Panc1 (cell line): ENCODE measurements at regions not wholly inside any gene's neighbourhood (a gene's known extent, or its start where the extent isn't known, plus 50 kb on each side); places are given as distances from the start of the nearest gene placed in this dataset.
"Not testable (repeated sequence)": the region's sequence is repeated elsewhere in the genome, so short reads cannot be mapped to it uniquely, and the experiment has no call there.

Experiments
- ATAC-seq: fragments of 200-7000 bp; cut with Tn5 transposase; 2 replicates; pipeline ENCODE4 v1.9.1; 2020; ENCODE audit warnings: mild to moderate bottlenecking, moderate library complexity
- BruUV-seq: library from RNA; stranded (reverse); fragments of 400-500 nt; replicated peaks from 2 replicates; lab custom pipeline; 2021; lab: Mats Ljungman, UMichigan
- CTCF ChIA-PET: fragments of 300-600 bp; sonication (Branson Sonifier 250); formaldehyde crosslinking; loops from one replicate; lab custom pipeline; 2022; ENCODE audit warnings: antibody characterized with exemption; lab: Charles Lee
- POLR2A ChIA-PET: fragments of 300-600 bp; sonication (Branson Sonifier 250); formaldehyde crosslinking; loops from one replicate; lab custom pipeline; 2022; ENCODE audit warnings: antibody characterized with exemption; lab: Charles Lee
- DNase-seq: peaks from one replicate; pipeline ENCODE4 v3.0.0-alpha.2; 2010; ENCODE audit warnings: low read depth, low spot score
- H3K27ac ChIP-seq: 2 replicates; pipeline ENCODE4 v1.5.1; 2011; ENCODE audit warnings: mild to moderate bottlenecking, low read length, inconsistent platforms
- H3K27me3 ChIP-seq: fragments of 200-500 bp; sonication (Bioruptor generic); 2 replicates; pipeline ENCODE4 v1.6.0; 2014; ENCODE audit warnings: low read length, inconsistent platforms; ENCODE audit not compliant: control insufficient read depth, insufficient read depth
- H3K36me3 ChIP-seq: fragments of 200-500 bp; sonication (Bioruptor generic); 2 replicates; pipeline ENCODE4 v1.5.1; 2014; ENCODE audit warnings: inconsistent platforms, mild to moderate bottlenecking, low read length, moderate library complexity; ENCODE audit not compliant: control insufficient read depth, insufficient read depth
- H3K4me1 ChIP-seq: 2 replicates; pipeline ENCODE4 v1.5.1; 2011; ENCODE audit warnings: inconsistent platforms, mild to moderate bottlenecking, low read length, moderate library complexity; ENCODE audit not compliant: control insufficient read depth, insufficient read depth
- H3K4me3 ChIP-seq, 2 experiments: 2 replicates each; pipeline ENCODE4 v1.5.1; 2011 to 2012; ENCODE audit warnings: low read depth in 2 of 2, low read length in 2 of 2, mild to moderate bottlenecking in 2 of 2, inconsistent platforms in 1 of 2, moderate library complexity in 1 of 2
- H3K9me3 ChIP-seq: fragments of 200-500 bp; sonication (Bioruptor generic); 2 replicates; pipeline ENCODE4 v1.5.1; 2014; ENCODE audit warnings: low read depth, mild to moderate bottlenecking, inconsistent platforms, low read length, moderate library complexity; ENCODE audit not compliant: control insufficient read depth, insufficient read depth
- POLR2AphosphoS5 ChIP-seq: IDR thresholded peaks from 2 replicates; pipeline ENCODE4 v1.6.1; 2012; ENCODE audit warnings: mild to moderate bottlenecking, low read depth, low read length, moderate library complexity
- SIN3A ChIP-seq: IDR thresholded peaks from 2 replicates; pipeline ENCODE4 v1.6.1; 2012; ENCODE audit warnings: low read depth, mild to moderate bottlenecking, low read length, moderate library complexity, borderline replicate concordance; ENCODE audit not compliant: insufficient read depth
- TCF7L2 ChIP-seq: IDR thresholded peaks from 2 replicates; pipeline ENCODE4 v1.6.1; 2011; ENCODE audit warnings: mild to moderate bottlenecking, low read depth, low read length, inconsistent platforms
- in situ Hi-C: cut with HindIII; loops from 2 replicates; pipeline ENCODE4 v1.10.0; 2016; ENCODE audit warnings: low sequenced_read_pairs, low pct_unique_long_range_greater_than_20kb
- intact Hi-C: fragments of 100-400 bp; cut with micrococcal nuclease; formaldehyde crosslinking; loops from one replicate; pipeline ENCODE4 v1.10.0; 2022; ENCODE audit not compliant: unreplicated experiment
- TF ChIP-seq, protein P1 (sequence below): fragments of 450-650 bp; IDR thresholded peaks from 2 replicates; pipeline ENCODE4 v1.5.1; 2017; ENCODE audit warnings: mild to moderate bottlenecking
- TF ChIP-seq, protein P2 (sequence below), 2 experiments: IDR thresholded peaks; 2 replicates each; pipeline ENCODE4 v1.6.1; 2011 to 2012; ENCODE audit warnings: low read depth in 2 of 2, control low read depth in 1 of 2, low read length in 1 of 2, mild to moderate bottlenecking in 1 of 2, moderate library complexity in 1 of 2; ENCODE audit not compliant: insufficient read depth in 1 of 2

DNA sequence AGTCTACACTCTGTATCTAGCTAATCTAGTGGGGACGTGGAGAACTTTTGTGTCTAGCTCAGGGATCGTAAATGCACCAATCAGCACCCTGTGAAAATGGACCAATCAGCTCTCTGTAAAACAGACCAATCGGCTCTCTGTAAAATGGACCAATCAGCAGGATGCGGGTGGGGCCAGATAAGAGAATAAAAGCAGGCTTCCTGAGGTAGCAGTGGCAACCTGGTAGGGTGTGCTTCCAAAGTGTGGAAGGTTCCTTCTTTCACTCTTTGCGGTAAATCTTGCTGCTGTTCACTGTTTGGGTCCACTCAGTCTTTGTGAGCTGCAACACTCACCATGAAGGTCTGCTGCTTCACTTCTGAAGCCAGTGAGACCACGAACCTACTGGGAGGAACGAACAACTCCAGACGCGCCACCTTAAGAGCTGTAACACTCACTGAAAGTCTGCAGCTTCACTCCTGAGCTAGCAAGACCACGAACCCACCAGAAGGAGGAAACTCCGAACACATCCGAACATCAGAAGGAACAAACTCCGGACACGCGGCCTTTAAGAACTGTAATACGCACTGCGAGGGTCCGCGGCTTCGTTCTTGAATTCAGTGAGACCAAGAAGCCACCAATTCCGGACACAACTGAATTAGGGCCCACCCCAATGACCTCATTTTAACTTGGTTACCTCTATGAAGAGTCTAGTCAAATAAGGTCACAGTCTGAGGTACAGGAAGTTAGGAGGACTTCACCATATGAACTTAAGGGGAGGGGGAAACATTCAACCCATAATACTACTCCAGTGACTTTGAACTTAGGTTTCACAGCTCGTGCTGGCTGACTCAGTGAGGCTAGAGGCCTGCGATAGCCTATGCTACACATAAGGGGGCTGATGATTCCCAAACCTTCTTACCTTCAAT, 59.8 kb upstream of the LPGAT1 start:
- DNase-seq, H3K36me3 ChIP-seq, CTCF ChIA-PET, intact Hi-C loops, H3K27ac ChIP-seq, H3K27me3 ChIP-seq, in situ Hi-C loops, ATAC-seq, BruUV-seq, POLR2A ChIA-PET, H3K4me1 ChIP-seq, H3K4me3 ChIP-seq, H3K9me3 ChIP-seq: not testable (repeated sequence)

GRCh38 chr1:211889307-211890090, 58.9 kb upstream of the LPGAT1 start:
- H3K9me3 ChIP-seq, intact Hi-C loops, BruUV-seq, H3K27ac ChIP-seq, ATAC-seq, H3K4me3 ChIP-seq, in situ Hi-C loops, H3K27me3 ChIP-seq, CTCF ChIA-PET, DNase-seq, POLR2A ChIA-PET, H3K4me1 ChIP-seq, H3K36me3 ChIP-seq: not testable (repeated sequence)

DNA sequence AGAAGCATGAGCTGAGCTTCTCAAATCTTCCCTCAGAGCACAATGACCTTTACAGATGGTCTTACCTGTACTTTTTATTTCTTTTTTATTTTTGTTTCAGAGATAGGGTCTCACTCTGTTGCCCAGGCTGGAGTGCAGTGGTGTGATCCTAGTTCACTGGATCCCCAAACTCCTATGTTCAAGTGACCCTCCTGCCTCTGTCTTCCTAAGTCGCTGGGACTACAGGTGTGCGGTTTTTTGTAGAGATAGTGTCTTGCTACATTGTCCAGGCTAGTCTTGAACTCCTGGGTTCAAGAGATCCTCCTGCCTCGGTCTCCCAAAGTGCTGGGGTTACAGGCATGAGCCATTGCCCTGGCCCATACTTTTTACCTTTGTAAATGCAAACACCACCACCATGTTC, 56.0 kb upstream of the LPGAT1 start:
- intact Hi-C loops (no loop called here), in situ Hi-C loops (no loop called here)
- no peak for DNase-seq
- Histone ChIP-seq H3K27ac (no peak overlapping the region), H3K4me1 (no peaks in the 10 kb centered on the region), H3K36me3 (no peaks in the 10 kb centered on the region), H3K9me3 (no peaks in the 10 kb centered on the region), H3K4me3 (no peak overlapping the region), H3K27me3 (no peaks in the 10 kb centered on the region)
- POLR2A ChIA-PET: no interaction called here
- no peak for TF ChIP-seq SIN3A
- TF ChIP-seq POLR2AphosphoS5: no peak
- TF ChIP-seq, protein P1, sequence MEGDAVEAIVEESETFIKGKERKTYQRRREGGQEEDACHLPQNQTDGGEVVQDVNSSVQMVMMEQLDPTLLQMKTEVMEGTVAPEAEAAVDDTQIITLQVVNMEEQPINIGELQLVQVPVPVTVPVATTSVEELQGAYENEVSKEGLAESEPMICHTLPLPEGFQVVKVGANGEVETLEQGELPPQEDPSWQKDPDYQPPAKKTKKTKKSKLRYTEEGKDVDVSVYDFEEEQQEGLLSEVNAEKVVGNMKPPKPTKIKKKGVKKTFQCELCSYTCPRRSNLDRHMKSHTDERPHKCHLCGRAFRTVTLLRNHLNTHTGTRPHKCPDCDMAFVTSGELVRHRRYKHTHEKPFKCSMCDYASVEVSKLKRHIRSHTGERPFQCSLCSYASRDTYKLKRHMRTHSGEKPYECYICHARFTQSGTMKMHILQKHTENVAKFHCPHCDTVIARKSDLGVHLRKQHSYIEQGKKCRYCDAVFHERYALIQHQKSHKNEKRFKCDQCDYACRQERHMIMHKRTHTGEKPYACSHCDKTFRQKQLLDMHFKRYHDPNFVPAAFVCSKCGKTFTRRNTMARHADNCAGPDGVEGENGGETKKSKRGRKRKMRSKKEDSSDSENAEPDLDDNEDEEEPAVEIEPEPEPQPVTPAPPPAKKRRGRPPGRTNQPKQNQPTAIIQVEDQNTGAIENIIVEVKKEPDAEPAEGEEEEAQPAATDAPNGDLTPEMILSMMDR: no peak
- TF ChIP-seq, protein P2, sequence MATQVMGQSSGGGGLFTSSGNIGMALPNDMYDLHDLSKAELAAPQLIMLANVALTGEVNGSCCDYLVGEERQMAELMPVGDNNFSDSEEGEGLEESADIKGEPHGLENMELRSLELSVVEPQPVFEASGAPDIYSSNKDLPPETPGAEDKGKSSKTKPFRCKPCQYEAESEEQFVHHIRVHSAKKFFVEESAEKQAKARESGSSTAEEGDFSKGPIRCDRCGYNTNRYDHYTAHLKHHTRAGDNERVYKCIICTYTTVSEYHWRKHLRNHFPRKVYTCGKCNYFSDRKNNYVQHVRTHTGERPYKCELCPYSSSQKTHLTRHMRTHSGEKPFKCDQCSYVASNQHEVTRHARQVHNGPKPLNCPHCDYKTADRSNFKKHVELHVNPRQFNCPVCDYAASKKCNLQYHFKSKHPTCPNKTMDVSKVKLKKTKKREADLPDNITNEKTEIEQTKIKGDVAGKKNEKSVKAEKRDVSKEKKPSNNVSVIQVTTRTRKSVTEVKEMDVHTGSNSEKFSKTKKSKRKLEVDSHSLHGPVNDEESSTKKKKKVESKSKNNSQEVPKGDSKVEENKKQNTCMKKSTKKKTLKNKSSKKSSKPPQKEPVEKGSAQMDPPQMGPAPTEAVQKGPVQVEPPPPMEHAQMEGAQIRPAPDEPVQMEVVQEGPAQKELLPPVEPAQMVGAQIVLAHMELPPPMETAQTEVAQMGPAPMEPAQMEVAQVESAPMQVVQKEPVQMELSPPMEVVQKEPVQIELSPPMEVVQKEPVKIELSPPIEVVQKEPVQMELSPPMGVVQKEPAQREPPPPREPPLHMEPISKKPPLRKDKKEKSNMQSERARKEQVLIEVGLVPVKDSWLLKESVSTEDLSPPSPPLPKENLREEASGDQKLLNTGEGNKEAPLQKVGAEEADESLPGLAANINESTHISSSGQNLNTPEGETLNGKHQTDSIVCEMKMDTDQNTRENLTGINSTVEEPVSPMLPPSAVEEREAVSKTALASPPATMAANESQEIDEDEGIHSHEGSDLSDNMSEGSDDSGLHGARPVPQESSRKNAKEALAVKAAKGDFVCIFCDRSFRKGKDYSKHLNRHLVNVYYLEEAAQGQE (IDR thresholded peaks at IDR 0.05; ENCODE audit: insufficient read depth in 1 of 2, low read depth in 2 of 2, low read length in 1 of 2): no peak
- TF ChIP-seq TCF7L2: no peak
- ATAC-seq: no peak
- CTCF ChIA-PET: no interaction called here
- no TSS peak for BruUV-seq
